ENCODE measurements at regions not wholly inside any gene's neighbourhood (a gene's known extent, or its start where the extent isn't known, plus 50 kb on each side); places are given as distances from the start of the nearest gene placed in this dataset.

- TF ChIP-seq KLF1 (tag by site-specific recombination; IDR thresholded peaks at IDR 0.05) (no peak), ZNF645 (tag by site-specific recombination; IDR thresholded peaks at IDR 0.05) (no peak), ZNF843 (tag by site-specific recombination; IDR thresholded peaks at IDR 0.05) (no peak), ZBTB1 (tag by site-specific recombination; IDR thresholded peaks at IDR 0.05) (no peak), ZNF514 (tag by site-specific recombination; IDR thresholded peaks at IDR 0.05) (no peak), ZNF10 (tag by site-specific recombination; IDR thresholded peaks at IDR 0.05) (no peak), ZNF274 (IDR thresholded peaks at IDR 0.05; ENCODE audit: low read length) (no peak), ZNF274 (tag by site-specific recombination; IDR thresholded peaks at IDR 0.05; ENCODE audit: borderline replicate concordance) (no peak), ZNF555 (tag by site-specific recombination; conservative IDR thresholded peaks at IDR 0.05) (no peak), ZNF114 (tag by site-specific recombination; IDR thresholded peaks at IDR 0.05) (no peak), ZNF174 (tag by site-specific recombination; IDR thresholded peaks at IDR 0.05) (no peak), ZBTB48 (tag by site-specific recombination; IDR thresholded peaks at IDR 0.05) (no peak)
Observed at GRCh38 chr18:10403708-10404107, 50.7 kb upstream of the APCDD1 start.
